ENCODE measurements at regions not wholly inside any gene's neighbourhood (a gene's known extent, or its start where the extent isn't known, plus 50 kb on each side); places are given as distances from the start of the nearest gene placed in this dataset.
"Not testable (repeated sequence)": the region's sequence is repeated elsewhere in the genome, so short reads cannot be mapped to it uniquely, and the experiment has no call there.

GRCh38 chr12:124648710-124649384 is 81.4 kb upstream of the NCOR2 start:
- DNase-seq, result no peak

- DNase-seq, result no peak
Measured at GRCh38 chr12:124647316-124647715, 79.9 kb upstream of the NCOR2 start.

- DNase-seq, result no peak
Measured at GRCh38 chr12:124646385-124647230, 79.2 kb upstream of the NCOR2 start.

GRCh38 chr12:124645530-124646244 is 78.3 kb upstream of the NCOR2 start:
- peak in 1 of 2 experiments; percentile 27 for DNase-seq

- DNase-seq, result not testable (repeated sequence)
Measured at GRCh38 chr12:124643768-124644167, 76.4 kb upstream of the NCOR2 start.

GRCh38 chr12:124642105-124642504 is 74.7 kb upstream of the NCOR2 start:
- DNase-seq, result no peak

- DNase-seq, result peak in 1 of 2 experiments; percentile 57
Measured at GRCh38 chr12:124641591-124641990, 74.2 kb upstream of the NCOR2 start.

GRCh38 chr12:124640056-124640455 is 72.6 kb upstream of the NCOR2 start:
- no peak for DNase-seq

- DNase-seq, result no peak
Measured at GRCh38 chr12:124639122-124639806, 71.9 kb upstream of the NCOR2 start.

- no peak for DNase-seq
Measured at GRCh38 chr12:124637581-124637981, 70.2 kb upstream of the NCOR2 start.

- no peak for DNase-seq
Measured at GRCh38 chr12:124637163-124637562, 69.8 kb upstream of the NCOR2 start.

GRCh38 chr12:124636138-124636978 is 68.9 kb upstream of the NCOR2 start:
- DNase-seq, result peak; percentile 33 to 77

- no peak for DNase-seq
Measured at GRCh38 chr12:124635316-124635715, 67.9 kb upstream of the NCOR2 start.

- peak; percentile 82 to 88 for DNase-seq
Measured at GRCh38 chr12:124633365-124634362, 66.3 kb upstream of the NCOR2 start.

GRCh38 chr12:124632519-124632984 is 65.1 kb upstream of the NCOR2 start:
- DNase-seq, result peak; percentile 65 to 74

- DNase-seq, result no peak
Measured at GRCh38 chr12:124631681-124632256, 64.4 kb upstream of the NCOR2 start.

GRCh38 chr12:124630791-124631313 is 63.4 kb upstream of the NCOR2 start:
- DNase-seq, result no peak

- no peak for DNase-seq
Measured at GRCh38 chr12:124629789-124630480, 62.5 kb upstream of the NCOR2 start.

- no peak for DNase-seq
Measured at GRCh38 chr12:124629117-124629516, 61.7 kb upstream of the NCOR2 start.
